Stimulated activated CD8-positive, alpha-beta memory T cell treated with anti-CD3 and anti-CD28 coated beads, Interleukin-4, amount 100 ng/mL, for 48 hours (primary cell): ENCODE measurements at regions not wholly inside any gene's neighbourhood (a gene's known extent, or its start where the extent isn't known, plus 50 kb on each side); places are given as distances from the start of the nearest gene placed in this dataset.
A peak's percentile ranks its signal among the peaks of the same experiment; 100 is the strongest.
"Not testable (repeated sequence)": the region's sequence is repeated elsewhere in the genome, so short reads cannot be mapped to it uniquely, and the experiment has no call there.

Source experiments
- DNase-seq: peaks from one replicate; pipeline ENCODE4 v3.0.0-alpha.2; 2020

DNA sequence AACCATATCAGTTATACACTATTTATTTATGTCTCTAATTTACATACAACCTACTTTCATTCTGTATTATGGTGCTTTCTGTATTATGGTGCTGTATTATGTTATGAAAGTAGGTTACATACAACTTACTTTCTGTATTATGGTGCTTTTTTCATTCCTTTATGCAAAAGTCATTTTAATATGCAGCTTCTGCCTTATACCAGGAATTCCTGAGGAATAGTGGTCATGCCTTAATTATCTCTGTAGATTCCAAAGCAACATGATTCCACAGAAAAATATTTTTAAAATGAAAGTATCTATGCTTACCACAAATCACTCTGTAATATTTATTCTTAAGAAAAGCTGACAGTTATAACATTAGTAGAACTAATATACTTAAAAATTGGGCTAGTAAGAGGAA, 922.0 kb upstream of the NRXN1 start:
- DNase-seq = no peak

DNA sequence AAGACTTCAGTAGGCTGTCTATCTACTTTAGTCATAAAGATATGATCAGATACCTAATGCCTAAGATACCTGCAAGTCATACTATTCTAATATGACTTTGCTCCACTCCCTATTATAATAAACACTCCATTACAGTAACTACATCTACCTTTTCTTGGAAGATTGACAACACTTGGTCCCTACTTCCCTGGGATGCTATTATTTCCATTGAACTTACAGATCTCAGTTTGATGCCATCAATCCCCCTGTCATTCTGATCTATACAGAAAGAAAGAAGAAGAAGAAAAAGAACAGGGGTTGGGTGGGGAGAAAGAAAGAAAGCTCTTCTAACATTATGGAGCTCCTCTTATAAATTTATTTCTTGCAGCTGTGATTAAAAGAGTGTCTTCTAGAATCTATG, 889.1 kb upstream of the NRXN1 start:
- no peak for DNase-seq

DNA sequence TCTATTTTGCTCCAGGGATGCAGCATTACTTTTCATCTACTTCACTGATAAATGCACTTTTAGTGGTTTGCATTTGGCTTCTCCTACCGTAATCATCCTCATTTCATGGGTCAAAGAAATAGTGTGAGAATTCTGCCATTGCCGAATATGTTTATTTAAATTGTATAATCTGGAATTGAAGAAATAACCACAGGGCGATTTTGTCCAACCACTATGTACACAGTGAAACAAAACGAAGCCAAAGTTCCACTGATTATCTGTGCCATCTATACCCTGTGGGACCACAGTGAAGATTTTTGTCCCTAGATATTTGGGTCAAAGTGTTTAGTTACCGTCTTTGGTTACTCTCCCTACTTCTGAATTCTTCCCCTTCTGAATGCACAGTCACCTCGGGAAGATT, 888.6 kb upstream of the NRXN1 start:
- no peak for DNase-seq

DNA sequence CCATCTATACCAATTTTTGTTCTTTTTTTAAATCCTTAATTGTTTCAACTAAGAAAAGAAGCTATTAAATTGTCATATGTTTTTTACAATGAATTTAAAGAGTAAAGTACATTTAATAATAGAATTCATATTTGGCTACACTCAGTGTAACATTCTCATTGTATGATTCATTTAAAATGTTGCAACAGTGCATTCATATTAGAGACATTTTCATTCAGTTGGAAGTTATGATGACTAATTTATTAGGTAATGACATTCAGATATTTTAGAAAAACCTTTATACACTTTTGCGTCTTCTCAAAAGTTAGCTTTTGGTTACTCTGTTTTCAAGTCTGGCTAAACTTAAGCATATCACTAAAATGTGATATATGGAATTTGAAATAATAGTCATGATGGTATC, 887.5 kb upstream of the NRXN1 start:
- DNase-seq = no peak

GRCh38 chr2:51918113-51918512, 886.2 kb upstream of the NRXN1 start:
- DNase-seq = no peak

GRCh38 chr2:51903728-51904127, 871.8 kb upstream of the NRXN1 start:
- DNase-seq = no peak

- DNase-seq = no peak
Observed at GRCh38 chr2:51899643-51900042, 867.7 kb upstream of the NRXN1 start.

GRCh38 chr2:51894584-51894983, 862.7 kb upstream of the NRXN1 start:
- not testable (repeated sequence) for DNase-seq

GRCh38 chr2:51888120-51888519, 856.2 kb upstream of the NRXN1 start:
- DNase-seq = no peak

DNA sequence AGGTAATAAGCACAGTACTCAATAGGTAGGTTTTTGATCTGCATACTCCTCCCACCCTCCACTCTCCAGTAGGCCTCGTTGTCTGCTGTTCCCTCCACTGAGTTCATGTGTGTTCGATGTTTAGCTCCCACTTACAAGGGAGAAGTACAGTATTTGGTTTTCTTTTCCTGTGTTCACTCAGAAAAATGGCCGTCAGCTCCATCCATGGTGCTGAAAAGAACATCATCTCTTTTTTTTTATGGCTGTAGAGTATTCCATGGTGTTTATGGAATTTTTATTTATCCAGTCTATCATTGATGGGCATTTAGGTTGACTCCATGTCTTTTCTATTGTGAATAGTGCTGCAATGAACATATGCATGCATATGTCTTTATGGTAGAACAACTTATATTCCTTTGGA, 849.7 kb upstream of the NRXN1 start:
- DNase-seq = no peak

DNA sequence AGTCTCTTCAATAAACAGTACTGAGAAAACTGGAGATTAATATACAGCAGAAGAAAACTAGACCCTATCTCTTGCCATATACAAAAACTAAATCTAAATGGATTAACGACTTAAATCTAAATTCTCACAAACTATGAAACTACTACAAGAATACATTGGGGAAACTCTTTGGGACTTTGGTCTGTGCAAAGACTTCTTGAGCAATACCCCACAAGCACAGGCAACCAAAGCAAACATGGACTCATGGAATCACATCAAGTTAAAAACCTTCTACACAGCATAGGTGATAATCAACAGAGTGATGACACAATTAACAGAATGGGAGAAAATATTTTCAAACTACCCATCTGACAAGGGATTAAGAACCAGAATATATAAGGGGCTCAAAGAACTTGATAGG, 848.2 kb upstream of the NRXN1 start:
- no peak for DNase-seq

DNA sequence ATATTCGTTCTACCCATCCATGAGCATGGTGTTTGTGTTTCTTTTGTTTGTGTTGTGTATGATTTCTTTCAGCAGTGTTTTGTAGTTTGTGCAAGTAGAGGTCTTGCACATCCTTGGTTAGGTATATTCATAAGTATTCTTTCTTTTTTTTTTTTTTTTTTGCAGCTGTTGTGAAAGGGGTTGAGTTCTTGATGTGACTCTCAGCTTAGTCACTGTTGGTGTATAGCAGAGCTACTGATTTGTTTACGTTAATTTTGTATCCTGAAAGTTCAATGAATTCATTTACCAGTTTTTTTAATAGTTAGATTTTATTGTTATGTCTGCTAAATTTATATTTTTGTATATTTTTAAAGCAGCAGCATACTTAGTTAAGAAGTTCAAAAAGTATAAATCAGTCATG, 834.4 kb upstream of the NRXN1 start:
- DNase-seq = no peak

- DNase-seq = no peak
Observed at GRCh38 chr2:51859260-51859659, 827.3 kb upstream of the NRXN1 start.

- no peak for DNase-seq
Observed at GRCh38 chr2:51855683-51856082, 823.8 kb upstream of the NRXN1 start.

DNA sequence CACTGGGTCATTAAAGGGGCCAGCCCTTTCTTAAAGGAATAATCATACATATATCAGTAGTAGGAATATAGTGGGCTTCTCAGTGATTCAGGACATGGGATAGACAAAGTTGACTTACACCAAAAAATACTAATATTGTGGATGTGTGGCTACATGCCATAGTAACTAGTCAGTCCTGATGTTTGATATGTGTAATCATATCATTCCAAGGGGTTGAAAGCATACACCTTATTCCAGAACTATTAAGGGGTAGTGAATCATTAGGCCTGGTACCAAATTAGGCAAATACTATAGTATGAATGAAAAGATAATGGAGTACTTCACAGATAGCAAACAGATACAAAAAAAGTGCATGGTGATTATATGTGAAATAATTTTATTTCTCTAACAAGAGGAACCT, 814.9 kb upstream of the NRXN1 start:
- DNase-seq = no peak

DNA sequence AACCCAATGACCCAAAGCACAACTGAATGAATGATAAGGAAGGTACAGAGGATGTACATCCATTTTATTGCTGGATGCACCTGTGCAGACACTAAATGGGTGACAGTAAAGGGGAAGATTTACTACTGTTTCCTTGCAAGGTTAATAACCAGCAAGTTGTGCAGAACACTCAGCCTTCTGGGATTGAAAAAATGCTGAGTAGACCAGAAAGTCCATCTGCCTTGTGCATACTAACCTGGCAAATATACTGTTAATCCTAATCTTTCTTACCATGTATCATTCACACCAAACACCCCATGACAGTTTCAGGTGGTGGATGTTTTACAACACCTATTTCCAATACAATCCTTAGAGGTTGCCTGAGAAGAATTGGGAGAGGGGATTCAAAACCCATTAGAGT, 814.1 kb upstream of the NRXN1 start:
- no peak for DNase-seq

- DNase-seq = no peak
Observed at GRCh38 chr2:51844596-51844995, 812.7 kb upstream of the NRXN1 start.

DNA sequence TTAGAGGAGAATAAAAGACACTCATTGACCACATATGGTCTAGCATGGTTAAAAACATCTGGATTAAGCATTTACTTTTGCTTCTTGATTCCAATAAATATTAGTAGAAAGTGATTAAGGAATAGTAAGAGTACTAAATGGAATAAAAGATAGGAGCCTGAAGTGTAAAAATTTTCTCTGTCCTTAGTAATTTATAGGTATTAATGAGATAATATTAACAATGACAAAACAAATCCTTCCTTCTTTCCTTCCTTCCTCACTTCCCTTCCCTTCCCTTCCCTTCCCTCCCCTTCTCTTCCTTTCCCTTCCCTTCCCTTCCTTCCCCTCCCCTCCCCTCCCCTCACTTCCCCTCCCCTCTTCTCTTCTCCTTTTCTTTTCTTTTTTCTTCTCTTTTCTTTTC, 797.5 kb upstream of the NRXN1 start:
- DNase-seq = no peak

GRCh38 chr2:51825823-51826222, 793.9 kb upstream of the NRXN1 start:
- no peak for DNase-seq

- DNase-seq = no peak
Observed at GRCh38 chr2:51813247-51813646, 781.3 kb upstream of the NRXN1 start.

DNA sequence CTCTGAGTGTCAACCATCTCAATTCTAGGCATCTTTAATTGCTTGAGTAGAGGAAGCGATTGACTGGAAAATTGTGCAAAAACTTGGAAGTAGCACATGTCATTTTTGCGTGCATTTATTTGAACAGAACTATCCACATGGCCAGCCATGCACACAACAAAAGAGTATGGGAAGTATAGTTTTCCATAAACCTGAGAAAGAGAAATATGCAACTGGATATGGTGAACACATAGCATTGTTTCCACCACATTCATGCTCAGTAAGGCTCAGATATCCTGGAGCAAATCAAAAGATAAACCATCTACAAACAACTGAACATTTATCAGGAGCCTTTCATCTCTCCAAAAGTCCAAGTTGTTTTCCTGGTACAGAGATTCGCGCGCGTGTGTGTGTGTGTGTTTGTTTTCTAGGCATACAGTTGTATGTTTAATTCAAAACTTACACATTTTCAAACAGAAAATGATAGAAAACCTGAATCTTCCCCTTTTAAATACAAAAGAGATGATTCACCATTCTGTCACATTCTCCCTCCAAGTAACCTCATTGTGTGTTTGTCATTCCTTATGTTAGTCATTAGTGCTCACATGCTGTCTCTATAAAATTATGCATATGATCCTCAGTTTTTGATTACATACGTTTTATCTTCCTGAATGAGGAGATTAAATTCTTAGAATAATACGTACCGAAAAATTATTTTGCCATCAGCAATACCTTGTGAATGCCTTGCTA, 780.4 kb upstream of the NRXN1 start:
- no peak for DNase-seq

DNA sequence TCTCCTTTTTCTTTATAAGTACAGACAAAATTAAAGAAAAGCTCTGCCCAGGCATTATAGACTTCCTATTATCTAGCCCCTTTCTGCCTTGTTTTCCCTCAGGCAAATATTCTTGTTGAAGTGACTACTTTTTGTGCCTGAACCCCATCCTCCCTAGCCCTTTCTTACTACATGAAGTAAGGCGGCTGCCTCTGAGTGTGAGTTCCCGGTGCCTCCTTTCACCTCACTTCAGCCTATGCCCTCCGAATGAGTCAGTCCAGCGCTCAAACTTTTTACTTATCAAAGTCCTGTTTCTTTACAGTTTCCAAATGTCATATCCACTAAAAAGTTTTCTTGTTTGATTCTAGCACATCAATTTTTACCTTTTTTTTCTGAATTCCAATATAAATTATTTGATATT, 778.3 kb upstream of the NRXN1 start:
- DNase-seq = no peak

DNA sequence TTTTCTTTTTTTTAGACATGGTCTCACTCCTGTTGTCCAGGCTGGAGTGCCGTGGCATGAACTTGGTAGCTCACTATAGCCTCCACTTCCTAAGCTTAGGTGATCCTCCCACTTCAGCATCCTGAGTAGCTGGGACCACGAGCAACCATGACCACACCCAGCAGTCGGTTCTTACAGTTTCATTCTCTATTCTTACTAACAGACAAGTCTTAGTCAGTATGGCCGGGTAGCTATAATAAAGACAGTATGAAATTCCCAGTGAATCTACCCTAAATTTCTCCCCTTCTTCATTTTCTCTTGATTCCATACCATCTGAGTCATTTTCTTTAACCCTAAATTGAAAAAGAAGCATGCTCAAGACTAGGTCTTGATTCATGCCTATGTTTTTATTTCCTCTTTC, 775.3 kb upstream of the NRXN1 start:
- no peak for DNase-seq

GRCh38 chr2:51795248-51795888, 763.4 kb upstream of the NRXN1 start:
- peak; percentile 26 for DNase-seq

DNA sequence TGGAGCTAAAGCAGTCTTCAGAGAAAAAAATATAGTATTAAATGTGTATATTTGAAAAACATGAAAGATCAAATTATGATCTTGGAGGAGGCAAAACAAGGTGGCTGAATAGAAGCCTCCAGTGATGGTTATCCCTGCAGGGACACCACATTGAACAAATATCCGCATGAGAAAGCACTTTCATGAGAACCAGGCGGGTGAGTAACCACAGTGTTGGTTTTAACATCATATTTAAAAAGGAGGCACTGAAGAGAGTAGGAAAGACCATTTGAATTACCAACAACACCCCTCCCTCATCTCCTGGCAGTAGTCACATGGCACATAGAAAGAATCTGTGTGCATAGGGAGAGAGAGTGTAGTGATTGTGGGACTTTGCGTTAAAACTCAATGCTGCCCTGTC, 759.6 kb upstream of the NRXN1 start:
- DNase-seq = no peak
